HG02852 (cell line): ENCODE measurements at regions not wholly inside any gene's neighbourhood (a gene's known extent, or its start where the extent isn't known, plus 50 kb on each side); places are given as distances from the start of the nearest gene placed in this dataset.
A peak's percentile ranks its signal among the peaks of the same experiment; 100 is the strongest.
"Not testable (repeated sequence)": the region's sequence is repeated elsewhere in the genome, so short reads cannot be mapped to it uniquely, and the experiment has no call there.

Experiments
- ATAC-seq: cut with Tn5 transposase; IDR thresholded peaks from one replicate; pipeline ENCODE4 v1.9.1; 2021; ENCODE audit warnings: mild to moderate bottlenecking, moderate library complexity; ENCODE audit not compliant: unreplicated experiment

GRCh38 chr5:116778651-116779280 is 204.1 kb upstream of the SEMA6A start:
- no peak for ATAC-seq

- peak; percentile 73 for ATAC-seq
Observed at GRCh38 chr5:116778032-116778431, 203.4 kb upstream of the SEMA6A start.

- no peak for ATAC-seq
Observed at GRCh38 chr5:116773926-116774325, 199.3 kb upstream of the SEMA6A start.

- no peak for ATAC-seq
Observed at GRCh38 chr5:116772806-116773205, 198.2 kb upstream of the SEMA6A start.

GRCh38 chr5:116772152-116772501 is 197.5 kb upstream of the SEMA6A start:
- no peak for ATAC-seq

GRCh38 chr5:116771466-116772151 is 197.0 kb upstream of the SEMA6A start:
- ATAC-seq, result no peak

GRCh38 chr5:116769953-116770352 is 195.3 kb upstream of the SEMA6A start:
- ATAC-seq, result not testable (repeated sequence)

- no peak for ATAC-seq
Observed at GRCh38 chr5:116769470-116769869, 194.8 kb upstream of the SEMA6A start.

- ATAC-seq, result peak; percentile 50
Observed at GRCh38 chr5:116766470-116766947, 191.9 kb upstream of the SEMA6A start.

GRCh38 chr5:116765441-116765840 is 190.8 kb upstream of the SEMA6A start:
- no peak for ATAC-seq

GRCh38 chr5:116764941-116765340 is 190.3 kb upstream of the SEMA6A start:
- ATAC-seq, result no peak

GRCh38 chr5:116763987-116764866 is 189.6 kb upstream of the SEMA6A start:
- peak; percentile 73 for ATAC-seq

- ATAC-seq, result no peak
Observed at GRCh38 chr5:116759860-116760640, 185.4 kb upstream of the SEMA6A start.

GRCh38 chr5:116757326-116757725 is 182.7 kb upstream of the SEMA6A start:
- no peak for ATAC-seq

GRCh38 chr5:116756531-116756930 is 181.9 kb upstream of the SEMA6A start:
- ATAC-seq, result no peak

- ATAC-seq, result no peak
Observed at GRCh38 chr5:116754556-116754955, 179.9 kb upstream of the SEMA6A start.

- no peak for ATAC-seq
Observed at GRCh38 chr5:116751684-116752083, 177.1 kb upstream of the SEMA6A start.

GRCh38 chr5:116750631-116751580 is 176.3 kb upstream of the SEMA6A start:
- ATAC-seq, result no peak

- ATAC-seq, result no peak
Observed at GRCh38 chr5:116747881-116748280, 173.3 kb upstream of the SEMA6A start.

- ATAC-seq, result no peak
Observed at GRCh38 chr5:116746668-116747067, 172.0 kb upstream of the SEMA6A start.
